Vagina (tissue), 2 donors: ENCODE measurements at regions not wholly inside any gene's neighbourhood (a gene's known extent, or its start where the extent isn't known, plus 50 kb on each side); places are given as distances from the start of the nearest gene placed in this dataset.

Experiments
- DNase-seq, 2 donors: peaks; one replicate each; pipeline ENCODE4 v3.0.0-alpha.2; 2017; ENCODE audit errors: extremely low spot score in 2 of 2
- H3K27ac ChIP-seq: fragments of 200-600 bp; sonication (generic); one replicate; pipeline ENCODE4 v1.5.1; 2019
- H3K27me3 ChIP-seq: fragments of 200-600 bp; sonication (generic); one replicate; pipeline ENCODE4 v1.5.1; 2019
- H3K36me3 ChIP-seq, 2 donors: fragments of 200-600 bp; sonication (generic); one replicate each; pipeline ENCODE4 v1.5.1; 2017 to 2019
- H3K4me1 ChIP-seq: fragments of 200-600 bp; sonication (generic); one replicate; pipeline ENCODE4 v1.5.1; 2019
- H3K4me3 ChIP-seq, 2 donors: fragments of 200-600 bp; sonication (generic); 1 replicate in 1 of 2; 2 replicates in 1 of 2; pipeline ENCODE4 v1.5.1; 2016 to 2019
- H3K9me3 ChIP-seq: fragments of 200-600 bp; sonication (generic); one replicate; pipeline ENCODE4 v1.5.1; 2019
- POLR2A ChIP-seq, 2 donors: fragments of 450-650 bp; IDR thresholded peaks; one replicate each; pipeline ENCODE4 v1.6.1; 2017; ENCODE audit warnings: antibody characterized with exemption in 2 of 2, mild to moderate bottlenecking in 2 of 2, moderate library complexity in 2 of 2
- POLR2AphosphoS5 ChIP-seq, 2 donors: sonication (generic); formaldehyde crosslinking; IDR thresholded peaks; one replicate each; pipeline ENCODE4 v1.9.0; 2017; ENCODE audit warnings: antibody characterized with exemption in 2 of 2, mild to moderate bottlenecking in 2 of 2, low read depth in 1 of 2; ENCODE audit not compliant: insufficient read depth in 1 of 2
- intact Hi-C: fragments of 100-400 bp; cut with DNase I; formaldehyde crosslinking; loops from one replicate; pipeline ENCODE4 v1.15.1; 2023
- TF ChIP-seq, protein P1 (sequence below), 3 experiments: fragments of 450-650 bp in 2 of 3; fragments of 200-600 bp in 1 of 3; sonication (generic) in 1 of 3; IDR thresholded peaks; one replicate each; pipeline ENCODE4 v1.5.1; 2017 to 2019; ENCODE audit warnings: antibody characterized with exemption in 3 of 3, mild to moderate bottlenecking in 2 of 3, moderate library complexity in 2 of 3

DNA sequence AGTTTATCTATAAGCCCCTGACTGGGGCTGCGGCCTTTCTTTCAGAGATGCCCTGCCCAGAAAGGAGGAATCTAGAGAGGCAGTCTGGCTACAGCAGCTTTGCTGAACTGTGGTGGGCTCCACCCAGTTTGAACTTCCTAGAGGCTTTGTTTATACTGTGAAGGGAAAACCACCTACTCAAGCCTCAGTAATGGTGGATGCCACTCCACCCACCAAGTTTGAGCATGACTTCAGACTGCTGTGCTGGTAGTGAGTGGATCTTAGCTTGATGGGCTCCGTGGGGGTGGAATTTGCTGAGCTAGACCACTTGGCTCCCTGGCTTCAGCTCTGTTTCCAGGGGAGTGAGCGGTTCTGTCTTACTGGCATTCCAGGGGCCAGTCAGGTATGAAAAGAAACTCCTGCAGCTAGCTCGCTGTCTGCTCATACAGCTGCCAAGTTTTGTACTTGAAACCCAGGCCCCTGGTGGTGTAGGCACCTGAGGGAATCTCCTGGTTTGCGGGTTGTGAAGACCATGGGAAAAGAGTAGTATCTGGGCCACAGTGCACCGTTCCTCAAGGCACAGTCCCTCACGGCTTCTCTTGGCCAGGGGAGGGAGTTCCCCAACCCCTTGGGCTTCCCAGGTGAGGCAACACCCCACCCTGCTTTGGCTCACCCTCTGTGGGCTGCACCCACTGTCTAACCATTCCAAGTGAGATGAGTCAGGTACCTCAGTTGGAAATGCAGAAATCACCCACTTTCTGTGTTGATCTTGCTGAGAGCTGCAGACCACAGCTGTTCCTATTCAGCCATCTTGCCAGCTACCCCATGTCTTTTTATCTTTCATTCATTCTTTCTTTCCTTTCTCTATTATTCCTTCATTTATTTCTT, 211.8 kb upstream of the C9orf72 start:
- DNase-seq: no peak
- no peaks in the 10 kb centered on the region for H3K4me1 ChIP-seq
- TF ChIP-seq POLR2AphosphoS5 (IDR thresholded peaks at IDR 0.05; ENCODE audit: insufficient read depth in 1 of 2, low read depth in 1 of 2) (no peak), POLR2A (IDR thresholded peaks at IDR 0.05) (no peak)
- TF ChIP-seq, protein P1, sequence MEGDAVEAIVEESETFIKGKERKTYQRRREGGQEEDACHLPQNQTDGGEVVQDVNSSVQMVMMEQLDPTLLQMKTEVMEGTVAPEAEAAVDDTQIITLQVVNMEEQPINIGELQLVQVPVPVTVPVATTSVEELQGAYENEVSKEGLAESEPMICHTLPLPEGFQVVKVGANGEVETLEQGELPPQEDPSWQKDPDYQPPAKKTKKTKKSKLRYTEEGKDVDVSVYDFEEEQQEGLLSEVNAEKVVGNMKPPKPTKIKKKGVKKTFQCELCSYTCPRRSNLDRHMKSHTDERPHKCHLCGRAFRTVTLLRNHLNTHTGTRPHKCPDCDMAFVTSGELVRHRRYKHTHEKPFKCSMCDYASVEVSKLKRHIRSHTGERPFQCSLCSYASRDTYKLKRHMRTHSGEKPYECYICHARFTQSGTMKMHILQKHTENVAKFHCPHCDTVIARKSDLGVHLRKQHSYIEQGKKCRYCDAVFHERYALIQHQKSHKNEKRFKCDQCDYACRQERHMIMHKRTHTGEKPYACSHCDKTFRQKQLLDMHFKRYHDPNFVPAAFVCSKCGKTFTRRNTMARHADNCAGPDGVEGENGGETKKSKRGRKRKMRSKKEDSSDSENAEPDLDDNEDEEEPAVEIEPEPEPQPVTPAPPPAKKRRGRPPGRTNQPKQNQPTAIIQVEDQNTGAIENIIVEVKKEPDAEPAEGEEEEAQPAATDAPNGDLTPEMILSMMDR (IDR thresholded peaks at IDR 0.05): no peak
- H3K9me3 ChIP-seq: no peaks in the 10 kb centered on the region
- H3K27me3 ChIP-seq: no peaks in the 10 kb centered on the region
- intact Hi-C loops: no loop called here
- H3K4me3 ChIP-seq: no peak overlapping the region
- H3K27ac ChIP-seq: no peak overlapping the region
- H3K36me3 ChIP-seq: no peaks in the 10 kb centered on the region

DNA sequence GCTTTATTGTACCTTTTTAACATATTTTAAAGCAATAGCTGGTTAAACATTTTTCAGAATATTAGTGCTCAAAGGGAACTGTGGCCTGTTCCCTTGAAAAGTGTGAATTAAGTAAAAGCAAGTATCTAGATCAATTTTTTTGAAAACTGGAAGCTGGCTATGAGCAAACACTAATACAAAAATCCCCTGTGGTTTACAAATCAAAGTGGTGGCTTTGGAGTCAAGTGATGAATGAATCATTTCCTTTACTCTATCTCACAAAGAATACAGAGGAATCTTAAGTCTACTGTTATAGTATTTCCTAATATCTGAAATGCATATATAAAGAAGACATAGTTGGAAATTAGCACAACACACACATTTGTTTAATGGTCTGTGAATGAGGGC, 212.4 kb upstream of the C9orf72 start:
- no peaks in the 10 kb centered on the region for H3K9me3 ChIP-seq
- no peak for DNase-seq
- TF ChIP-seq, protein P1 (IDR thresholded peaks at IDR 0.05): no peak
- TF ChIP-seq POLR2A (IDR thresholded peaks at IDR 0.05) (no peak), POLR2AphosphoS5 (IDR thresholded peaks at IDR 0.05; ENCODE audit: insufficient read depth in 1 of 2, low read depth in 1 of 2) (no peak)
- intact Hi-C loops: no loop called here
- H3K36me3 ChIP-seq: no peaks in the 10 kb centered on the region
- no peak overlapping the region for H3K4me3 ChIP-seq
- no peaks in the 10 kb centered on the region for H3K27me3 ChIP-seq
- H3K4me1 ChIP-seq: no peaks in the 10 kb centered on the region
- no peak overlapping the region for H3K27ac ChIP-seq

DNA sequence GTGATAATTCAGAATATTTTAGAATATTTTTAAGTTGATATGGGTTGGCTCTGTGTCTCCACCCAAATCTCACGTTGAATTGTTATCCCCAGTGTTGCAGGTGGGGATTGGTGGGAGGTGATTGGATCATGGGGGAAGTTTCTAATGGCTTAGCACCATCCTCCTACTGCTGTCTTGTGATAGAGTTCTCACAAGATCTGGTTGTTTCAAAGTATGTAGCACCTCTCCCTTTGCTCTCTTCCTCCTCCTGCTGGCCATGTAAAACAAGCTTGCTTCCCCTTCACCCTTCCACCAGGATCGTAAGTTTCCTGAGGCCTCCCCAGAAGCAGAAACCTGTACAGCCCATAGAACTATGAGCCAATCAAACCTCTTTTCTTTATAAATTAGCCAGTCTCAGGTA, 214.6 kb upstream of the C9orf72 start:
- no peak for DNase-seq
- H3K9me3 ChIP-seq: no peaks in the 10 kb centered on the region
- TF ChIP-seq, protein P1 (IDR thresholded peaks at IDR 0.05): no peak
- TF ChIP-seq POLR2A (IDR thresholded peaks at IDR 0.05) (no peak), POLR2AphosphoS5 (IDR thresholded peaks at IDR 0.05; ENCODE audit: insufficient read depth in 1 of 2, low read depth in 1 of 2) (no peak)
- no peaks in the 10 kb centered on the region for H3K4me1 ChIP-seq
- no peak overlapping the region for H3K4me3 ChIP-seq
- no peaks in the 10 kb centered on the region for H3K27me3 ChIP-seq
- no peak overlapping the region for H3K27ac ChIP-seq
- intact Hi-C loops: no loop called here
- no peaks in the 10 kb centered on the region for H3K36me3 ChIP-seq

DNA sequence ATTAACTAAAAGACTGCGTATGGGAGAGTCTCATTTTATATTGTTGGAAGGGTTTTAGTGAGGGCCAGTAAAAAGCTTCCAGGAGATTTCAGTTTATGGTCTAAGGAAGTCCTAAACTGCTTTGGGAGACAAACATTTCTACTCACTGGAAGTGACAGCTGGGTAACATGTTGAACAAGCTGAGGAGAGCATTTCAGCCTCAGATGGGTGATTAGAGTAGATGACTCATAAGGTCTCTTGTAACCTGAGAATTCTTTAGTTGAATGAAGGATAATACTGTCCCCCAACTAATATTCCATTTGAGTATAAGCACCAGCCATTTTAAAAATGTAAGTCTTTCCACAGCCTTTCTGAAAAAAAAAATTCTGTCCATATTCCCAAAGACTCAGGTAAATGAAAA, 218.0 kb upstream of the C9orf72 start:
- intact Hi-C loops: loop anchor here (10.0 kb wide), 1 partner anchor 47 kb away; no protein-coding TSS in a partner anchor
- no peak for DNase-seq

More for the DNA sequence above, 218.0 kb upstream of the C9orf72 start:
- H3K9me3 ChIP-seq: no peaks in the 10 kb centered on the region
- no peaks in the 10 kb centered on the region for H3K27me3 ChIP-seq
- no peaks in the 10 kb centered on the region for H3K4me1 ChIP-seq
- no peaks in the 10 kb centered on the region for H3K36me3 ChIP-seq
- no peak overlapping the region for H3K4me3 ChIP-seq
- TF ChIP-seq POLR2AphosphoS5 (IDR thresholded peaks at IDR 0.05; ENCODE audit: insufficient read depth in 1 of 2, low read depth in 1 of 2) (no peak), POLR2A (IDR thresholded peaks at IDR 0.05) (no peak)
- TF ChIP-seq, protein P1 (IDR thresholded peaks at IDR 0.05): no peak
- H3K27ac ChIP-seq: no peak overlapping the region
